ENCODE measurements at regions not wholly inside any gene's neighbourhood (a gene's known extent, or its start where the extent isn't known, plus 50 kb on each side); places are given as distances from the start of the nearest gene placed in this dataset.
"Not testable (repeated sequence)": the region's sequence is repeated elsewhere in the genome, so short reads cannot be mapped to it uniquely, and the experiment has no call there.

DNA sequence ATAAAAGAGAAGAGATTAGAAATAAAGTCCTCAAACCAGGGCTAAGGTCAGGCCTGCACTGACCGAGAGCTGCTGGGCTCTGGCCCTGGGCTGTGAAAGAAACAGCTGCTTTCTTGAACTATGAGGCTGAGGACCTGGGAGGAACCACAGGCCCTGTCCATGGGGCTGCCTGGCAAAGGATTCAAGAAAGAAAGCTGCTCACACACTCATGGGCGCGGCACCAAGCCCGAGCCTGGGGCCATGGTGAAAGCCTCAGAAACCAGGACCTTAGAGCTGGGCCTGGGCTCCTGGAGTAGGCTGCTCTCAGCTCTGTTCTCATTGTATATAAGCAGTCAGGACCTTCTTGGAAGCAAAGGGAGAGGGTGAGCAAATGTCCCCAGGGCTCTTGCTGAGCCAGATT lies 601.9 kb downstream of the RPIA start:
- not testable (repeated sequence) for DNase-seq (ENCODE audit: low read depth, low spot score)

DNA sequence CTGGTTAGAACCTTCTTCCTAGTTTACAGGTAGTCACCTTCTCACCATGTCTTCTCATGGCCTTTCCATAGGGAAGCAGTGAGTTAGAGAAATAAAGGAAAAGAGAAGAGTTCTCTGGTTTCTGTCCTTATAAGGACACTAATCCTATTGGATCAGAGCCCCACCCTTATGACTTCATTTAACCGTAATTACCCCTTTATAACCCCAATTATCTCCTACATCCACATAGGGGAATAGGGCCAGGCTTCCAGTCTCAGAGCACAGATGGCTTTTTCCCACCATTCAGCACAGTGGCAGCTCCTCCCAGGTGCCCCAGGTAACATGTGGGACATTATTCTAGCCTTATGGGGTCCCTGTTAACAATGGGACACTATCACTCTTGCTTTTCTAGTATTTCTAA lies 602.9 kb downstream of the RPIA start:
- not testable (repeated sequence) for DNase-seq (ENCODE audit: low read depth, low spot score)

DNA sequence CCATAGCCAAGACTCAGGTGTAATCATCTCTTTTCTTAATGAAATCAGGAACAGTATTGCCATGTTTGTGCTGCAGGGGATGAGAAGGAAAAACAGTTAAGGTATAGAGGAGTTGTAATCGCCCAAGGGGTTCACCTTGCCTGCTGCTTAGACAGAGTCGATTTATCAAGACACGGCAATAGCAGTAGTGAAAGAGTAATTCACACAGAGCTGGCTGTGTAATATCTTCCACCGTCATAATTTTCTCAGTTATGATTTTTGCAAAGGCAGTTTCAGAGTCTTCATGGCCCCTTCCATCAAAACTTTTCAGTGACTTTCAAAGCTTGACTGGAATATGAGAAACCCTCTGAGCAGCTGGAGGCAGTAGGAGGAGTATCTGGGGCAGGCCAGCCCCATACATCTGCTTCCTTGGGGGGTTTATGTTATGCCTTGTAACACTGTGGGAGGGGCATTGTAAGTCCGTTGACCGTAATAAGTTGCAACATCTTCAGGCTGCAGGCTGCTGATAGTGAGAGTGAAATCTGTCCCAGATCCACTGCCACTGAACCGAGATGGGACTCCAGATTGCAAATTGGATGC lies 605.4 kb downstream of the RPIA start:
- not testable (repeated sequence) for DNase-seq (ENCODE audit: low read depth, low spot score)

DNA sequence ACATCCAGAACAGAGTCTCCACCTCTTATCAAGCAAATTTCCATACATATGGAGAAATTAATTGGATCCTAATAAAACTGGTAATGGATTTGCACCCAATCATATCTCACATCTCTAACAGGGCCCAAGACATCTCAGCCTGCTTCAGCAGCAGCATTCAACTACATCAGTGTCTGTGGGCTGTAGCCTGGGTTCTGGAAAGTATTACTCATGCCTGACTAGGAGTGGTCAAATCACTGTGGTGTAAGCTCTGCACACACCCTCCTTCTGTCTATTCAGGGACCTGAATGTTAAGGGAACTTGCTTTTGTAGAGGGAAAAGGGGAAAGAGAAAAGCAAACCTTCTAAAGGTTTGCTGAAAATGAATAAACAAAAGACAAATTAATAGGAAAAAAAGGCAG lies 607.7 kb downstream of the RPIA start:
- not testable (repeated sequence) for DNase-seq (ENCODE audit: low read depth, low spot score)

DNA sequence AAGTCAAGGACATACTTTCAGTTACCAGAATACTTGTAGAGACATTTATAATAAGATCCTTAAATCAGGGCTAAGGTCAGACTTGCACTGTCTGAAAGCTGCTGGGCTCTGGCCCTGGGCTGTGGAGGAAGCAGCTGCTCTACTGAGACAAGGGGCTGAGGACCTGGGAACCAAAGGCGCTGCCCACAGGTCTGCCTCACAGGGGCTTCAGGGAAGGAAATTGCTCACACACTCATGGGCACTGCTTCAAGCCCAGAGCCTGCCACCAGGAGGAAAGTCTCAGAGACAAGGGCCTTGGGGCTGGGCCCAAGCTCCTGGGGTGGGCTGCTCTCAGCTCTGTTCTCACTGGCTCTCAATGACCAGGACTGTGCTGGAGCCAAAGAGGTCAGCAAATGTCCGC lies 614.1 kb downstream of the RPIA start:
- DNase-seq (ENCODE audit: low read depth, low spot score): not testable (repeated sequence)

DNA sequence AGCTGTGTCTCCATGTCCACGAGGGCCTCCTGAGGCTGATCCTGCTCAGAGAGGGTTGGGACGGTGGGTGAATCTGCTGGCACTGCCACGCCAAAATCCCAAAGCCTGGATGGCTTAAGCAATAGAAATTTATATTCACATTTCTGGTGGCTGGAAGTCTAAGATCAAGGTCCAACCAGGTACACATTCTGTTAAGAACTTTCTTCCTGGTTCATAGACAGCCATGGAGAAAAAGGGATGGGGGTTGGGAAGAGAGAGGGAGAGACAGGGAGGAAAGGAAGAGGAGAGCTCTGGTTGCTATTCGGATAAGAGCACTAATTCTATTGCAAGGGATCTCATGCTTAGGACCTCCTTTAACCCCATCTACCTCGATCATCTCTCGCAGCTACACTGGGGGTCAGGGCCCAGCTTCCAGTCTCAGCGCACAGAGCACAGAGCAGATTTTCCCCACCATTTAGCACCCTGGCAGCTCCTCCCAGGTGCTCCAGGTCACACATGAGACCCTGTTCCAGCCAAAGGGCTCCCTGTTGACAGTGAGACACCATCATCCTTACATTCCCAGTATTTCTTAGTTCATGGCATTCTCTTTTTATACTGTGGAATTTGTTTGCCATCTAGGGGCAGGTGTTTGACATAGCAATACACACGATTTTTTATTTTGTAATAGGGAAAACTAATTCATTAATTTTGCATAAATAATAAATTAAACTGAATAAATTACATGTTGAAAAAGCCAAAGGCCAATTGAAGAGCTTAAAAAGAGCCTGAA lies 615.6 kb downstream of the RPIA start:
- not testable (repeated sequence) for DNase-seq (ENCODE audit: low read depth, low spot score)

DNA sequence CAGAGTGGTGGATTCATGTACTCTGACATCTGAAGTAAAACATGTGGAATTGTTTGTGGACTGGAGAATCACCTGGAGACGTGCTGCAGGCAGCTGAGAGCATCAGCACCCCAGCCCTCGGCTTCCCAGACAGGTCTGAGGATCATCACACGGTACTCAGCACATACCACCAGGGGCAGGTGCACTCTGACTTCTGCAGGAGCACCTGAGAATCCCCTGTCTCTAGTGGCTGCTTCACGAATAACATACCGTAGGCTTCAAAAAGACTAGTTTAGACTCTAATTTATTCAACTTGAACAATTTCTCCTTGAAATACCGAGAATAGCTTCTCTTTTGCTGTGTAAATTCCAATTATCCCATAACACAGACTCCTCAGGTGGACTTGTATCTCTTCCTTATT lies 627.5 kb downstream of the RPIA start:
- not testable (repeated sequence) for DNase-seq (ENCODE audit: low read depth, low spot score)

DNA sequence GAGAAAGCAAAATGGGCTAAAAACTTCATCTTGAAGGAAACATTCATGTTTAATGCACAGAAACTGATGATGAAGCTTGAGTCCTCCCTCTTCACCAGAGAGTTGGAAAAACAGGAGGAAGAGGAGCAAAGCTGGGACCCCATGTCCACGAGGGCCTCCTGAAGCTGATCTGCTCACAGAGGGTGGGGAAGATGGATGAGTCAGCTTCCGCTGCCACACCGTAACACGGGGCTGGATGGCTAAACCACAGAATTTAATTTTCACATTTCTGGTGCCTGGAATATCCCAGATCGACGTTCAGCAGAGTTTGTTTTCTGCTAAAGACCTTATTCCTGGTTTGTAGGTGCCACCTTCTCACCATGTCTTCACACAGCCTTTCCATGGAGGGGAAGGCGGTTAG lies 634.4 kb downstream of the RPIA start:
- not testable (repeated sequence) for DNase-seq (ENCODE audit: low read depth, low spot score)

DNA sequence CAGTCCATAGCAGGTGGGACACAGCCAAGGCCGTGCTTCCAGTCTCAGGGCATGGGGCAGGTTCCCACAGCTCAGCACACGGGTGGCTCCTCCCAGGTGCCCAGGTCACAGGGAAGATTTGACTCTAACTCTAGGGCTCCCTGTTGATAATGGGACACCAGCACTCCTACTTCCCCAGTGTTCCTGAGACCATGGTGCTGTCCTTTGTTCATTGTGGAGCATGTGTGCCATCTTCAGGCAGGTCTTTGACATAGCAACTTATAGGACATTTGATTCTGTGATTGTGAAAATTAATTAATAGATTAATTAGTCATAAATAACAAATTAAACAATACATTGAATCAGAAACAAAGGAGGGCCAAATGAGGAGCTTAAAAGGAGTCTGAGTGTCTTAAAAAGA lies 635.0 kb downstream of the RPIA start:
- not testable (repeated sequence) for DNase-seq (ENCODE audit: low read depth, low spot score)

DNA sequence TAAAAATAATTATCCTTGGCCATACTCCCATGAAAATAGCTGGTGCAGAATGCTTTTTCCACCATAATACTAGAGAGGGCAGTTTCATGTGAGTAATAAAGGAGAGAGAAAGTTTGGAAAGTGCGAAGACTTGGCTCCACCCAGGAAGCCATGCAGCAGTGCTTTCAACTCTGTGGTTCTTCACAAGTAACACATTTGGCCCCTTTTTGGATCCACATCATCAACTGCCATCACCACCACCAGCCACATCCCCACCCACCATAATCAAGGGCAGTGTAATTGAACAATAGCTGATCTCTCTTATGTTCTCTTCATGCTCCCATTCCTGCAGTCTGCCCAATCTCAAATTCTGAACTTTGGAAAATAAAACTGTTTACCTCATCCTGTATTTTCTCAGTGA lies 637.3 kb downstream of the RPIA start:
- DNase-seq (ENCODE audit: low read depth, low spot score): not testable (repeated sequence)

Measured in brain pericyte (primary cell).